HG03095 (cell line): ENCODE measurements at regions not wholly inside any gene's neighbourhood (a gene's known extent, or its start where the extent isn't known, plus 50 kb on each side); places are given as distances from the start of the nearest gene placed in this dataset.

Source experiments
- ATAC-seq: cut with Tn5 transposase; IDR thresholded peaks from one replicate; pipeline ENCODE4 v1.9.1; 2021; ENCODE audit warnings: moderate library complexity; ENCODE audit not compliant: unreplicated experiment

DNA sequence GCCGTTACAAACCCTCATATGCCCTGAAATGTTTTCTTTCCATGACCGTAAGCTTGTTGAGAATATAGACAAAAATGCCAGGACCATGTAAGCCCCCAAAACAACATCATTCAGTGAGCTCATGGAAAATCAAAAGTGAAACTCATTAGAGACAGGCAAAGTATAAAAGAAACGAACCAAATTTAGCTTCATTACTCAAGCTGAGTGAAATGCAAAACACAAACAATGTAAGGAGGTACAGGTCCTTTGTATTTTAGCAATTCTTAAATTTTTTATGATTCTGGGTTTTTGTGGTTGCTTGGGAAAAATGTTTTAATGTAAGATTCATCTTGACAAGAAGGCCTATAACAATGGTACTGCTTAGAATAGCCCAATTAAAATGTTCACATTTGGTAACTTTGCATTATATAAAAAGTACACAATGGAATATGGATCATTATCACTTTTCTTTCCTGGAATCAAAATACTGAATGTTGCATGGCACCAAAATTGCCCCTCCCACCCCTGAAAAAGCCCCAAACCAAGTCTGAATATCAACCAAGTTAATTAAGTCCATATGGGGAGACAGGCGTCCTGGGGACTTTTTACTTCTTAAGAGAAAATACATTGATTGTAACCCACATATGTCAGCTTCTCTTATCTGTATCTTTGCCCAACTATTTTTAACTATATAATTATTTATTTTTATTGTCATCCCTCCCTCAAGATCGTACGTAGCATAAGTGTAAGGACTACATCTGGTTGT is 247.7 kb upstream of the CDIN1 start:
- ATAC-seq: no peak

DNA sequence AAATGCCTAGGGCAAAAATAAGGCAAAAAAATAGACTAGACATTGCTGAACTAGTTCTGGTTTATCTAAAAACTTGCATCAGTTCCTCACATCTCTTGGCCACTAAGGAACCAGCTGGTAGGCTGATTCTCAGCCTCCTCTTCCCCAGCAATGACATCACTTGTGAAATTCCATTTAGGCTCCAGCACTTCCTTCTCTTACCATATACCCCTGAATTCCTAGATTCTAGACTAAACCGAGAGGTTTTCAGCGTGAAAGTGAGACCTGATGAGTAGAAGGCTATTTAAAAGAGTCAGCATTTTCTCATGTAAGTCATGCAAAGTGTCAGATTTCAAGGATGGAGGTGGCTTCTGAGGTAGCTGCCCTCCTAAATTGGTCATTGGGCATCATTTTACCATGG is 247.1 kb upstream of the CDIN1 start:
- ATAC-seq: no peak

DNA sequence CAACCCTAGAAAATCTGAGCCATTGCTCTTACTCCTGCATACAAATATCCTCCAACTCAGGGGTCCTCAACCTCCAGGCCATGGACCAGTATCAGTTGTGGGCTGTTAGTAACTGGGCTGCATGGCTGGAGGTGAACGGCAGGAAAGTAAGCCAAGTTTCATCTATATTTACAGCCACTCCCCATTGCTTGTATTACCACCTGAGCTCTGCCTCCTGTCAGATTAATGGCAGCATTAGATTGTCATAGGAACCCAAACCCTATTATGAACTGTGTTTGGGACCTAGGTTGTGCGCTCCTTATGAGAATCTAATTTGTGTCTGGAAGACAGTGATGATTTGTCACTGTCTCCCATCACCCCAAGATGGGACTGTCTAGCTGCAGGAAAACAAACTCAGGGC is 246.5 kb upstream of the CDIN1 start:
- ATAC-seq: no peak

DNA sequence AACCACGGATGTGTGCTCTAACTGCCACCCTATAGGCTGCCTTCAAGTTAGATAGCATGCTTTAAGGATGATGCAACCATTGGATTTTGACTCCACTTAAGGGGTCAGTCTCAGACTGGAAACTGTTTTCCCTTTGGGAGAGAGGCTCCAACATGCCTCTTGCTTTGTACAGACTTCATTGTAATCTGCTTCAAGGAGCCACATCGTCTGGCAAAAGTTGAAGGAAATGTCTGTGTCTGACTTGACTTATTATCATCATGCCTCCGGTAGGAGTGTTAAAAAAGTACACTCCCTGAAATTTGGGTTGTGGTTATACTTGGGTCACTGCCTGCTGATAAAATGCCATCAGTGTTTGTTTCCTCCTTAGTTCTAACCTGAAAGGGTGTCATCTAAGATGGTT is 245.4 kb upstream of the CDIN1 start:
- ATAC-seq: no peak

DNA sequence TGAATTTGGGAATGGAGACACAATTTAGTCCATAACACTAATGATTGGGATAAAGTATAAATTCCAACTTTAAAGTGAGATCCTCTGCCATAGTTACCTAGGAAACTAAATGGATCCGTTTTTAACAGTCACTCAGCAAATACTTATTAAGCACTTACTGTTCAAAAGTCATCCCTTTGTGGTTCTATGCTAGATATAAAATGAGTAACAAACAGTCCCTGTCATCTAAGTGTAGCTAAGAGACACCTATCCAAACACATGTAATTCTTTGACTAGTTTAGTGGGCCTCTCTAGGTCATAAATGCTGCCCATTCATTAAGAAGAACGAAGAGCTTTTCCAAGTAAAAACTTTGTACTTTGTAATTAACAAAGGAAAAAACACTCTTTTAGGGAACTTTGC is 244.2 kb upstream of the CDIN1 start:
- ATAC-seq: no peak

DNA sequence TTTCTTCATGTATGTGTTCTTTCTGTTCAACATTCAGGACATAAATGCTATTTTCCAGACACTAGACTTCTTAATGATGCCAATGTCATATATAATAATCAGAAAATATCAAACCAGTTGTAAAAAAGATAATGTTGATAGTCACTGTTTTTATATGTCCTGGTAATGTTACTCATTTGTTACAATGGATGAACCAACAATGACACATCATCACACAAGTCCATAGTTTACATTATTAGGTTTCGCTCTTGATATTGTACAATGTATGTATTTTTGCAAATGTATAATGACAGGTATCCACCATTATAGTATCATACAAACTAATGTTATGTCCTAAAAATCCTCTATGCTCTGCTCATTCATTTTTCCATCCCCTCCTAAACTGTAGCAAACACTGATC is 243.8 kb upstream of the CDIN1 start:
- ATAC-seq: no peak

DNA sequence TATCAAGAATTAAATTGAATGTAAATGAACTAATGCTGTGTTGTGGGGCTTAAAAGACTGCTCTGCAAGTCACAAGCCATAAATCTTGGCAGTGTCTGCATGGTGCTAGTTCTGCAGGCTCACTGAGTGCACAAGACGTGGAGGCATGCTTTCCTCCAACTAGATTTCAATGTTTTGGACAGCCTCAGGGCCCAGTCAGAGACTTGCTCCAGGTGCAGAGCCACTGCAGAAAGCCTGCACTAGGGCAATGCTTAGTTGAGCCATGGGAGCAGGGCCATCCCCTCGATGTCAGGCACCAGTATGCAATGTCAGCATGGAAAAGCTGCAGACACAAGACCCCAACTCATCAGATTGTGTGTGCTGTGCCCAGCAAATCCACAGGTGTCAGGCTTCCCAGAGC is 234.5 kb upstream of the CDIN1 start:
- no peak for ATAC-seq

- ATAC-seq: no peak
Measured at GRCh38 chr15:36347272-36347858, 232.1 kb upstream of the CDIN1 start.

- no peak for ATAC-seq
Measured at GRCh38 chr15:36356466-36356865, 223.0 kb upstream of the CDIN1 start.

- ATAC-seq: no peak
Measured at GRCh38 chr15:36356978-36357601, 222.3 kb upstream of the CDIN1 start.

- no peak for ATAC-seq
Measured at GRCh38 chr15:36358094-36358493, 221.3 kb upstream of the CDIN1 start.

- no peak for ATAC-seq
Measured at GRCh38 chr15:36358523-36358922, 220.9 kb upstream of the CDIN1 start.

DNA sequence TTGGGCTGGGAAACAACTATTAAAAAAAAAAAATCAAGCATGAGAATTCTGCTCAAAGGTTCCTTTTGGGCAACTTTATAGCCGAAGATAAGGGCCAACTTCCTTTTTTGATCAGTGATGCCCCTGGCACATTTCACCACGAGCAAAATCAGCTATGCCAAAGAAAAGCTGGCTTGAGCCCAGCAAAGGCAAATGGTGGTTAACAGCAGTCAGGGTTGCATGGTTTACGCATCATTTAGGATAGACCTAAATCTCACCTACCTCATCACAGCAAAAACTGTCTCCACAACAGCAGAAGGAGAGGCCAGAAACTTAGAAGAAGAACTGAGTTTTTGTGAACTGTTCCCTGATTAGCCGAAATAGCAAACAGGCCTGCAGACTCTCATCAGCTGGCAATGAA is 220.1 kb upstream of the CDIN1 start:
- no peak for ATAC-seq

DNA sequence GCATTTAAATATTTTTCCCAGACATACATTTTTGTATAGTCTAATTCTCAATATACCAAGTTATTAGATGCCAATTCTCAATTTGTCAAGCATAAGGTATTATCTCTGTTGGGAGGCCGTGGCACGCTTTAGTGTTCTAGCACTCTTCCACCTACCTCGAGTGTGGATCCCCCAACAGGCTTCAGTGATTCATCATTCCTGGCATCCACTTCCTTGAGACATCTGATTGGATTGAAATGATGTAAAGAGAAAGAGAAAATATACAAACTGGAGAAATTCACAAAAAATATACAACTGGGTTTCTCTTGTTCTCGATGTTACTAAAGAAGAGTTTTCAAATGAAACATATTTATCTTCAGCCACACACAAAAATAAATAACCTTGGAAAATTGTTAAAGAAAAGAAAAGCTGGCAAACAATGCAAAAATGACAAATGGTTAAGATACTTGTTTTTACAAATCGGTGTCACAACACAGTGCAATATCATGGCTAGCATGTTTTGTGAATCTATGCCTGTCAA is 218.0 kb upstream of the CDIN1 start:
- no peak for ATAC-seq

DNA sequence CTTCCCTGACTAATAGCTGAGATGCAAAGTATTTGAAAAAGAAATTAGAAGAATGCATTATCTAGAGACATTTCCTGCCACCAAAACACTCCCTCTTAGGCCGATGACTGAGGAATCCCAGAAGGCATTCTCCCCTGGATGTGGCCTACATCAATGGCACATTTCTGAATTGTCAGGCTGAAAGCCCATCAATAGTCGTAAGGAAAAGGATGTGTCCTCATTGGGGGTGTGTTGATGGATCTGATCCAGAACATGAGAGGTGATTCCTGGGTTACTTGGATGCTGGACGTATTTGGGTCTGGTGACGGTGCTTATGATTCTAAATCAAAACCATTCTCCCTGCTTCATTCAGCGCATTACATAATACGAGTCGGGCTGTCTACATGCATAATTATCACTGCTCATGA is 216.9 kb upstream of the CDIN1 start:
- no peak for ATAC-seq

- ATAC-seq: no peak
Measured at GRCh38 chr15:36363335-36363734, 216.1 kb upstream of the CDIN1 start.

DNA sequence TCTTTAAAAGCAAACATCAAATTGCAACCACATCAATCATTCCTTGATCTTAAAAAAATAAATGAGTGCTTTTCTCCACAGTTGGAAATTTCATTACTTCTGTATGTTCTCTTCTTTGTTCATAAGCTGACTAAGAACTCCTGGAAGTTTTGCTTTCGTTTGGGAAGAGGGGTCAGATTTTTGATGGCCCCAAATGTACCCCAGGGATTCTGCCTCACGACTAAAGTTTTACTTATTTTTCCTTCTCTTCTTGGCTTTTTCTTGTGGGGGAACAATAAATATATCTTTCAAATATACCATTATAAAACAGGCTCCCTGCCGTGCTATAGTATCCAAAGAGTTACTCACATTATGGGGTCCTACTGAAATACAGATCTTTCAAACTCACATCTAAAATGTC is 215.0 kb upstream of the CDIN1 start:
- ATAC-seq: no peak

DNA sequence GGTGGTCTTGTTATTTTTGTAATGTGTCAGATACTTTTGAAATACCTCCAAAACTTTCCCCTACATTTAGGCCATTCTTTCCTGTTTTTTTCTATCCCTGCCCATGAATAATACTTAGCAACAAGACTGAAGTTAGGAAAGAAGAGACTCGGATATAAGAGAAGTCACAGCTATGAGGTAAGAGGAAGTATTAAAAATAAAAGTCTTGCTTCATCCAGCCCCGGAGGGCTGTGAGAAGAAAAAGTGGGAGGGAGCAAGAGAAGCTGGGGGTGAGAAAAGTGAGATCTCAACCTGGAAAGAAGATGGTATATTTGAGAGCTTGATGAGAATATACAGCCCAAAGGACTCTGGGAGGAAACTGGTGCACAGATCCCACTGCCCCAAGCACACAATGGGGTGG is 213.5 kb upstream of the CDIN1 start:
- no peak for ATAC-seq

GRCh38 chr15:36370051-36370730 is 209.2 kb upstream of the CDIN1 start:
- ATAC-seq: no peak

- no peak for ATAC-seq
Measured at GRCh38 chr15:36370731-36371112, 208.7 kb upstream of the CDIN1 start.

- no peak for ATAC-seq
Measured at GRCh38 chr15:36371509-36371908, 207.9 kb upstream of the CDIN1 start.

DNA sequence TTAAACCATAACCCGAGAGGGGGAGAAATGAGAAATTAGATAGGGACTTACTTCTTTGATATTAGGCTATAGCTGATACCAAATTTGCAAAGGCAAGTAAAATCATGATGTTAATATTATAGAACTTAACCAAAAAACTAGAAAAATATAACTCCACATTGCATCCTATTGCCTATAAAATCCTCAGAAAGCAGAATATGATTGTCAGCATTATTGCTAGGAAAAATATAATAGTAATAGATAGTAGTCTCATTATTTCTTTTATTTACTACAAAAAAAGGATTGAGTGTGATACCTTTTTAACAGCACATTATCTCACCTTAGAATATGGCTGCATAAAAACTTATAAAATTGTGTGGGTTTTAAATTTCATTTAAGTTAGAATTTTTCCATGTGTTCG is 206.5 kb upstream of the CDIN1 start:
- no peak for ATAC-seq
